ENCODE measurements at regions not wholly inside any gene's neighbourhood (a gene's known extent, or its start where the extent isn't known, plus 50 kb on each side); places are given as distances from the start of the nearest gene placed in this dataset.

DNA sequence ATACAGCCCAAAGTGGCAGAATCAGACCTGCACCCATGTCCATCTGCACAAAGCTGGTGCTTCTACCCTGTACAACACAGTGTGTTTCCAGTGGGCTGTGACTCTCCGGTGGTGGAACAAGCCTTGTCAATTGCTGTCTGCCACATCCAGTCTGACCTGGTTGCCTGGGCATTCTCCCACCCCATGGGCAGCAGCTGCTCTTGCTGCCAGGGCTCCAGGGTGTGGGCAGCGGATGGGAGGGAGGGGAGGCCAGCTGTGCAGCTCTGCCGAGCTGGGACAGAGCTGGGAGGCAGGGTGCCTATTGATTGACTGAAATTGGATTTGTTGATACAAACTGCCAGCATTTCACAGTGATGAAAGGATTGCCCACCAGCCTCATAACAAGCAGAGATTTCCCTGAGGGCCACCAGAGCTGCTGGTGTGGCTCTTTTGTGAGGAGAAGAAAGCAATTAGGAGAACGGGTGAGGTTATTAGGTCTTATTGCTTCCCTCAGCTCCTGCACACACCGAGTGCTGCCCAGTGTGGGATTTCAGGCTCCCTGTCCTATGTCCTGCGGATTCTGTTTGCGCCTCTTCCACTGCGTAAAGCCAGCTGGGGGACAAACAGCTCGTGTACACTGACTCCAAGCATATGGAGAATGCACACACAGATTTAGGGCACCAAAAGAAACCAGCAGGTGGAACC, 150.8 kb downstream of the NRN1 start:
- Histone ChIP-seq H3K4me3 (replicated peaks in 1 of 3; ENCODE audit: low read depth in 2 of 3, low read length in 3 of 3) (no peak overlapping the region), H3K36me3 (replicated peaks in 1 of 2; ENCODE audit: control insufficient read depth in 1 of 2, insufficient read depth in 2 of 2, low read length in 2 of 2) (no peaks in the 10 kb centered on the region), H2AFZ (ENCODE audit: insufficient read depth, low read depth, low read length, poor library complexity, severe bottlenecking) (no peak overlapping the region), H4K20me1 (ENCODE audit: insufficient read depth, low read length) (no peaks in the 10 kb centered on the region), H3K27ac (ENCODE audit: low read depth in 1 of 2, low read length in 2 of 2) (no peak overlapping the region), H3K4me2 (replicated peaks; ENCODE audit: extremely low read depth, low read length, poor library complexity, severe bottlenecking) (no peak overlapping the region), H3K79me2 (ENCODE audit: insufficient read depth, low read length) (no peaks in the 10 kb centered on the region), H3K9ac (ENCODE audit: insufficient read depth, low read length, poor library complexity, severe bottlenecking) (no peak overlapping the region), H3K9me3 (replicated peaks in 1 of 2; ENCODE audit: control insufficient read depth in 1 of 2, insufficient read depth in 1 of 2, low read length in 2 of 2) (peaks cover 0 to under 1% of the 10 kb centered on the region in 2 donors), H3K27me3 (ENCODE audit: control insufficient read depth in 2 of 2, insufficient read depth in 2 of 2, low read length in 2 of 2) (peaks cover 18 to 26% of the 10 kb centered on the region in 2 donors), H3K4me1 (ENCODE audit: control insufficient read depth in 1 of 2, insufficient read depth in 2 of 2, low read length in 2 of 2) (peaks cover 4 to 7% of the 10 kb centered on the region in 2 donors)
- WGBS (ENCODE audit: insufficient coverage): 100% methylated on average over 6 of the region's 9 CpGs
- peaks cover 0 to 3% of the 10 kb centered on the region in 2 donors for H3K36me3 Mint-ChIP-seq
- no peak overlapping the region for H3K4me3 Mint-ChIP-seq
- peaks cover 0 to 19% (median 5%) of the 10 kb centered on the region in 7 donors for H3K9me3 Mint-ChIP-seq
- peaks cover 4% of the 10 kb centered on the region for H3K4me1 Mint-ChIP-seq
- no peak for TF ChIP-seq CTCF (IDR thresholded peaks at IDR 0.05)
- intact Hi-C loops (cut with micrococcal nuclease): no loop called here
- no peak for DNase-seq
- peaks cover 17 to 40% (median 26%) of the 10 kb centered on the region in 3 donors for H3K27me3 Mint-ChIP-seq (ENCODE audit: low read depth in 3 of 3)
- no peak overlapping the region for H3K27ac Mint-ChIP-seq

GRCh38 chr6:5854899-5855298, 151.8 kb downstream of the NRN1 start:
- Histone ChIP-seq H3K9me3 (replicated peaks in 1 of 2; ENCODE audit: control insufficient read depth in 1 of 2, insufficient read depth in 1 of 2, low read length in 2 of 2) (peaks cover 0 to 4% of the 10 kb centered on the region in 2 donors), H3K27ac (ENCODE audit: low read depth in 1 of 2, low read length in 2 of 2) (no peak overlapping the region), H3K79me2 (ENCODE audit: insufficient read depth, low read length) (no peaks in the 10 kb centered on the region), H3K4me3 (replicated peaks in 1 of 3; ENCODE audit: low read depth in 2 of 3, low read length in 3 of 3) (no peak overlapping the region), H2AFZ (ENCODE audit: insufficient read depth, low read depth, low read length, poor library complexity, severe bottlenecking) (no peak overlapping the region), H3K27me3 (ENCODE audit: control insufficient read depth in 2 of 2, insufficient read depth in 2 of 2, low read length in 2 of 2) (peaks cover 28 to 36% of the 10 kb centered on the region in 2 donors), H3K4me1 (ENCODE audit: control insufficient read depth in 1 of 2, insufficient read depth in 2 of 2, low read length in 2 of 2) (peaks cover 8 to 10% of the 10 kb centered on the region in 2 donors), H4K20me1 (ENCODE audit: insufficient read depth, low read length) (no peaks in the 10 kb centered on the region), H3K36me3 (replicated peaks in 1 of 2; ENCODE audit: control insufficient read depth in 1 of 2, insufficient read depth in 2 of 2, low read length in 2 of 2) (no peaks in the 10 kb centered on the region), H3K4me2 (replicated peaks; ENCODE audit: extremely low read depth, low read length, poor library complexity, severe bottlenecking) (no peak overlapping the region), H3K9ac (ENCODE audit: insufficient read depth, low read length, poor library complexity, severe bottlenecking) (no peak overlapping the region)
- peaks cover 0 to 5% of the 10 kb centered on the region in 2 donors for H3K36me3 Mint-ChIP-seq
- H3K9me3 Mint-ChIP-seq: peaks cover 0 to 19% (median 7%) of the 10 kb centered on the region in 7 donors
- 100% methylated on average over 3 of the region's 5 CpGs for WGBS (ENCODE audit: insufficient coverage)
- H3K4me3 Mint-ChIP-seq: no peak overlapping the region
- H3K27me3 Mint-ChIP-seq (ENCODE audit: low read depth in 3 of 3): peaks cover 27 to 47% (median 36%) of the 10 kb centered on the region in 3 donors
- DNase-seq: no peak
- intact Hi-C loops (cut with micrococcal nuclease): no loop called here
- H3K27ac Mint-ChIP-seq: no peak overlapping the region
- no peak for TF ChIP-seq CTCF (IDR thresholded peaks at IDR 0.05)
- H3K4me1 Mint-ChIP-seq: peaks cover 7% of the 10 kb centered on the region

Data from CD14-positive monocyte (primary cell).